Lung (tissue), 11 donors: ENCODE measurements at regions not wholly inside any gene's neighbourhood (a gene's known extent, or its start where the extent isn't known, plus 50 kb on each side); places are given as distances from the start of the nearest gene placed in this dataset.

Experiments used
- ATAC-seq: fragments of 200-7000 bp; cut with Tn5 transposase; one replicate; pipeline ENCODE4 v1.9.1; 2020; ENCODE audit warnings: moderate number of reproducible peaks; ENCODE audit not compliant: insufficient read depth, low FRiP score
- DNase-seq, 3 donors: peaks; one replicate each; pipeline ENCODE4 v3.0.0-alpha.2; 2013 to 2017
- H3K27ac ChIP-seq, 2 donors: one replicate each; pipeline ENCODE4 v1.5.1; 2013; ENCODE audit warnings: mild to moderate bottlenecking in 2 of 2, moderate library complexity in 2 of 2, control low read depth in 1 of 2, inconsistent platforms in 1 of 2, low read depth in 1 of 2, low read length in 1 of 2
- H3K27me3 ChIP-seq, 3 donors: one replicate each; pipeline ENCODE4 v1.5.1; 2013; ENCODE audit warnings: low read length in 2 of 3; ENCODE audit not compliant: control insufficient read depth in 3 of 3, insufficient read depth in 3 of 3
- H3K36me3 ChIP-seq, 4 donors: one replicate each; pipeline ENCODE4 v1.5.1; 2013; ENCODE audit warnings: low read length in 4 of 4, mild to moderate bottlenecking in 1 of 4, moderate library complexity in 1 of 4; ENCODE audit not compliant: control insufficient read depth in 4 of 4, insufficient read depth in 4 of 4
- H3K4me1 ChIP-seq, 5 donors: one replicate each; pipeline ENCODE4 v1.5.1; 2013; ENCODE audit warnings: low read length in 5 of 5, mild to moderate bottlenecking in 2 of 5, moderate library complexity in 1 of 5; ENCODE audit not compliant: control insufficient read depth in 5 of 5, insufficient read depth in 5 of 5
- H3K4me3 ChIP-seq: one replicate; pipeline ENCODE4 v1.5.1; 2013; ENCODE audit warnings: mild to moderate bottlenecking, control low read depth, moderate library complexity
- H3K9ac ChIP-seq, 2 donors: one replicate each; pipeline ENCODE4 v1.5.1; 2013; ENCODE audit warnings: low read length in 2 of 2, control low read depth in 1 of 2; ENCODE audit not compliant: insufficient read depth in 1 of 2
- H3K9me3 ChIP-seq, 4 donors: one replicate each; pipeline ENCODE4 v1.5.1; 2013; ENCODE audit warnings: low read length in 3 of 4, mild to moderate bottlenecking in 1 of 4, moderate library complexity in 1 of 4; ENCODE audit not compliant: control insufficient read depth in 4 of 4, insufficient read depth in 3 of 4
- CTCF ChIP-seq: IDR thresholded peaks from 2 replicates; pipeline ENCODE4 v1.5.1; 2012; ENCODE audit warnings: mild to moderate bottlenecking; ENCODE audit errors: control extremely low read depth, extremely low read depth
- WGBS, 2 donors: extraction: QIAGEN DNeasy Blood & Tissue Kit; methylation state at CpG; one replicate each; pipeline ENCODE4 v1.1.7; 2013; 5-methylcytosine and 5-hydroxymethylcytosine counted together
- donor health status: control.
- donor health status: control.
- donor health status: Bipolar disorder and iron deficiency.
- donor health status: healthy.
- donor health status: DM: yes; HTN: yes; CAD: no.

- H3K27me3 ChIP-seq = no peaks in the 10 kb centered on the region
- DNase-seq (no peak), ATAC-seq (no peak)
- 87 to 91% methylated on average over 5 of the region's 5 CpGs for WGBS, 2 donors
- TF ChIP-seq CTCF = no peak
- H3K9ac ChIP-seq = no peak overlapping the region
- H3K27ac ChIP-seq = no peak overlapping the region
- no peak overlapping the region for H3K4me3 ChIP-seq
- no peaks in the 10 kb centered on the region for H3K36me3 ChIP-seq
- no peaks in the 10 kb centered on the region for H3K9me3 ChIP-seq
- no peaks in the 10 kb centered on the region for H3K4me1 ChIP-seq
Observed at GRCh38 chr3:5437296-5437782, 249.8 kb downstream of the EDEM1 start.

- Histone ChIP-seq H3K9me3 (no peaks in the 10 kb centered on the region), H3K27ac (no peak overlapping the region), H3K4me3 (no peak overlapping the region), H3K4me1 (no peaks in the 10 kb centered on the region), H3K27me3 (no peaks in the 10 kb centered on the region), H3K36me3 (no peaks in the 10 kb centered on the region), H3K9ac (no peak overlapping the region)
- no peak for ATAC-seq
- 35 to 40% methylated on average over 3 of the region's 3 CpGs for WGBS, 2 donors
- DNase-seq = no peak
- no peak for TF ChIP-seq CTCF
Observed at GRCh38 chr3:5437783-5438323, 250.3 kb downstream of the EDEM1 start.

- Histone ChIP-seq H3K27me3 (no peaks in the 10 kb centered on the region), H3K4me1 (no peaks in the 10 kb centered on the region), H3K9me3 (peaks cover 0 to 3% (median 0%) of the 10 kb centered on the region in 4 donors), H3K27ac (no peak overlapping the region), H3K4me3 (no peak overlapping the region), H3K36me3 (no peaks in the 10 kb centered on the region), H3K9ac (no peak overlapping the region)
- no peak for TF ChIP-seq CTCF
- WGBS, 2 donors = 88 to 94% methylated on average over 1 of the region's 1 CpG
- no peak for ATAC-seq
- no peak for DNase-seq
Observed at GRCh38 chr3:5441401-5441800, 253.9 kb downstream of the EDEM1 start.
